Coronary artery (tissue), 2 donors: ENCODE measurements at regions not wholly inside any gene's neighbourhood (a gene's known extent, or its start where the extent isn't known, plus 50 kb on each side); places are given as distances from the start of the nearest gene placed in this dataset.
"Not testable (repeated sequence)": the region's sequence is repeated elsewhere in the genome, so short reads cannot be mapped to it uniquely, and the experiment has no call there.

Source experiments
- DNase-seq: peaks from one replicate; pipeline ENCODE4 v3.0.0-alpha.2; 2017; ENCODE audit warnings: low spot score
- H3K27ac ChIP-seq, 2 donors: fragments of 200-600 bp; sonication (generic); one replicate each; pipeline ENCODE4 v1.5.1; 2016 to 2019
- H3K4me3 ChIP-seq: fragments of 200-600 bp; sonication (generic); 2 replicates; pipeline ENCODE4 v1.5.1; 2016; ENCODE audit warnings: mild to moderate bottlenecking, moderate library complexity
- CTCF ChIP-seq: fragments of 200-600 bp; sonication (generic); IDR thresholded peaks from one replicate; pipeline ENCODE4 v1.5.1; 2019; ENCODE audit warnings: antibody characterized with exemption

- H3K4me3 ChIP-seq: no peak overlapping the region
- no peak for DNase-seq
- no peak overlapping the region for H3K27ac ChIP-seq
- no peak for TF ChIP-seq CTCF
These were observed 989.6 kb upstream of the KCND2 start for GRCh38 chr7:119283353-119283752.

GRCh38 chr7:119288416-119288815 lies 984.6 kb upstream of the KCND2 start:
- no peak for TF ChIP-seq CTCF
- Histone ChIP-seq H3K27ac (no peak overlapping the region), H3K4me3 (no peak overlapping the region)
- DNase-seq: no peak

GRCh38 chr7:119300341-119300740 lies 972.6 kb upstream of the KCND2 start:
- not testable (repeated sequence) for H3K4me3 ChIP-seq, DNase-seq, H3K27ac ChIP-seq

- H3K27ac ChIP-seq: no peak overlapping the region
- no peak overlapping the region for H3K4me3 ChIP-seq
- TF ChIP-seq CTCF: no peak
- DNase-seq: no peak
These were observed 952.7 kb upstream of the KCND2 start for GRCh38 chr7:119320316-119320715.

GRCh38 chr7:119329715-119330114 lies 943.3 kb upstream of the KCND2 start:
- H3K4me3 ChIP-seq: no peak overlapping the region
- TF ChIP-seq CTCF: no peak
- no peak overlapping the region for H3K27ac ChIP-seq
- no peak for DNase-seq

GRCh38 chr7:119335405-119335804 lies 937.6 kb upstream of the KCND2 start:
- TF ChIP-seq CTCF: no peak
- H3K4me3 ChIP-seq: no peak overlapping the region
- no peak overlapping the region for H3K27ac ChIP-seq
- no peak for DNase-seq

GRCh38 chr7:119341822-119342221 lies 931.2 kb upstream of the KCND2 start:
- Histone ChIP-seq H3K27ac (no peak overlapping the region), H3K4me3 (no peak overlapping the region)
- DNase-seq: no peak
- TF ChIP-seq CTCF: no peak

- no peak for DNase-seq
- TF ChIP-seq CTCF: no peak
- Histone ChIP-seq H3K27ac (no peak overlapping the region), H3K4me3 (no peak overlapping the region)
These were observed 929.7 kb upstream of the KCND2 start for GRCh38 chr7:119343289-119343688.
